Activated T-helper 1 cell treated with anti-CD3 and anti-CD28 coated beads, Interleukin-12 subunit alpha, Interleukin-12 subunit beta, Interleukin-2, Interleukin-4 antibody, amounts not matched to agents 30 ng/mL and 10 ng/mL and 1 ng/mL, durations not matched to agents 14 hours and 24 hours and 36 hours (primary cell): ENCODE measurements at regions not wholly inside any gene's neighbourhood (a gene's known extent, or its start where the extent isn't known, plus 50 kb on each side); places are given as distances from the start of the nearest gene placed in this dataset.

Experiments used
- DNase-seq: peaks from one replicate; pipeline ENCODE4 v3.0.0; 2021; ENCODE audit warnings: low spot score
- H3K27ac Mint-ChIP-seq: one replicate; pipeline ENCODE4 v1.8.0; 2021; ENCODE audit warnings: mild to moderate bottlenecking, mixed read lengths
- H3K27me3 Mint-ChIP-seq: one replicate; pipeline ENCODE4 v1.8.0; 2022; ENCODE audit warnings: mild to moderate bottlenecking, moderate library complexity, mixed read lengths; ENCODE audit not compliant: insufficient read depth
- H3K36me3 Mint-ChIP-seq: one replicate; pipeline ENCODE4 v1.8.0; 2021; ENCODE audit warnings: low read depth, mixed read lengths
- H3K4me1 Mint-ChIP-seq: one replicate; pipeline ENCODE4 v1.8.0; 2021; ENCODE audit warnings: low read depth, mixed read lengths
- H3K4me3 Mint-ChIP-seq: one replicate; pipeline ENCODE4 v1.8.0; 2021; ENCODE audit warnings: mild to moderate bottlenecking, moderate library complexity, mixed read lengths
- H3K9me3 Mint-ChIP-seq: one replicate; pipeline ENCODE4 v1.8.0; 2021; ENCODE audit warnings: mixed read lengths
- intact Hi-C: fragments of 100-400 bp; cut with micrococcal nuclease; formaldehyde crosslinking; loops from one replicate; pipeline ENCODE4 v1.15.1; 2024

DNA sequence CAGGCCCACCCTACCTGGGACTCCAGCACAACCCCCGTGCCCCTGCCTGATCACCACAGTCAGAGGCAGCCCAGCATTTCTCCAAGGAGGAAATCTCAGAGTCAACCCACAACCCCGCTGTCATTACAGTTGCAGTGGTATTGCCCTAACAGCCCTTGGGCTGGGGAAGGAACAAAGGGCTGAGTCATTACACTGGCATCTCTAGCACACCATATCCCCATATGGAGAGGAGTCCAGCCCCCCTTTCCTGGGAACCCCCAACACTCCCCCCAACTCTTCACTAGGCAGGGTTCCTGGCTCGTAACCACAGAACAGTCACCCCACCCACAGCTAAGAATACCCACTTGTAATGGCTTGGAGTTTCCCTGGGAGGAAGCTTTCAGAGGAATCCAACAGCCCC lies 149.4 kb upstream of the OGFRL1 start:
- no peak overlapping the region for H3K27ac Mint-ChIP-seq
- H3K9me3 Mint-ChIP-seq: no peaks in the 10 kb centered on the region
- H3K36me3 Mint-ChIP-seq: no peaks in the 10 kb centered on the region
- H3K4me1 Mint-ChIP-seq: no peaks in the 10 kb centered on the region
- H3K27me3 Mint-ChIP-seq: no peaks in the 10 kb centered on the region
- DNase-seq: no peak
- intact Hi-C loops: no loop called here
- H3K4me3 Mint-ChIP-seq: no peak overlapping the region

DNA sequence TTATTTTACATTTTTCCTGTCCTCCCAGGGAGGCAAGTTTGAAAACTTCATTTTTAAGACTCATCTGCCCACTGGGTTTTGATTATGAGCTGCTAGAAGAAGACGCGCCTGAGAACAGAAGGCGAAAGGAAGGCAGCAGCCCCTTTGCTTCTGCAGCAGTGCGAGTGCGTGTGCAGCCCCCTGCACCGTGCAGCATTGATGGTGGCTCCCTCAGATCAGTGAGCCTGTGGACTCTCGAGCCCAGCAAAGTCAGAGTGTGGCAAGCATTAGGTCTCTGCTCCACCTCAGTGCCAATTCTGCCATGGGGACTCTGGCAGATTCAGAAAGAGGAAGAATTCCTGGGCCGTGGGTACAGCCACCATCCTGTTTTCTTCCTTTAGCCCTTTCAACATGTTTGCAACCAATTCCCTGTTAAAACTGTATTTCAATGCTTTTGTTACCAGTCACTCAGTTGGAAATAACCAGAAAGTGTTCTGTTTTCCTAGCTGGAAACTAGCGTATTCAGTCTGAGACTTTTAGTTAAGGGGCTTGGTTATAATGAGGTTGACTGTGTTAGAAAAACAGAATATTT lies 134.8 kb upstream of the OGFRL1 start:
- peaks cover 2% of the 10 kb centered on the region for H3K27me3 Mint-ChIP-seq
- no peak overlapping the region for H3K4me3 Mint-ChIP-seq
- H3K36me3 Mint-ChIP-seq: no peaks in the 10 kb centered on the region
- H3K4me1 Mint-ChIP-seq: no peaks in the 10 kb centered on the region
- H3K27ac Mint-ChIP-seq: no peak overlapping the region
- DNase-seq: no peak
- intact Hi-C loops: no loop called here
- no peaks in the 10 kb centered on the region for H3K9me3 Mint-ChIP-seq

DNA sequence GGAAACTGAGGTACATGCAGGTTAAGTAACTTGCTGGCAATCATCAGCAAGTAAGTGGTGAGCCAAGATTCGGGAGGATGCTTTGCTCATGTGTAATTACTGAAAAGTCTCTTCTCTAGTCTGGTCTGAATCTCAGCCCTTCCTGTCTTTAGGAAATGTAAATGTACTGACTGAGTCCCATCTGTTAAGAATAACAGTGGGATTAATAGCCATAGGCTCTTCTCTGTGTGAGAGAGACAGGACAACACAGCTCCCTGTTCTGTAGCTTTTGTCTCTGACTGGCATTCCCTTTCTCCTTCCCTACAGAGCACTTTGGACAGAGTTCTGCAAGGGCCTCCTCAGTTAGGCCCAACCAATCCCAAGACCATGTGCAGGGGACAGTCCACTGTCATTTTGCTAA lies 131.3 kb upstream of the OGFRL1 start:
- Mint-ChIP-seq H3K4me3 (no peak overlapping the region), H3K9me3 (no peaks in the 10 kb centered on the region), H3K27me3 (no peaks in the 10 kb centered on the region), H3K27ac (no peak overlapping the region), H3K4me1 (no peaks in the 10 kb centered on the region), H3K36me3 (no peaks in the 10 kb centered on the region)
- intact Hi-C loops: no loop called here
- no peak for DNase-seq

DNA sequence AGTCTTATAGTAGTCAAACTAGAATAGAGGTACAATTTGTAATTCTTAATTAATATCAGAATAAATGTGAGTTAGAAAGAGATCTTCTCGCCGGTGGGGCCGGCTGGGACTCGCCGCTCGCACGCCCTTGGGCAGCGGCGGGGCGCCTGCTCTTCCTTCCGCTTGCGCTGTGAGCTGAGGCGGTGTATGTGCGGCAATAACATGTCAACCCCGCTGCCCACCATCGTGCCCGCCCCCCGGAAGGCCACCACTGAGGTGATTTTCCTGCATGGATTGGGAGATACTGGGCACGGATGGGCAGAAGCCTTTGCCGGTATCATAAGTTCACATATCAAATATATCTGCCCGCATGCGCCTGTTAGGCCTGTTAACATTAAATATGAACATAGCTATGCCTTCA lies 123.7 kb upstream of the OGFRL1 start:
- intact Hi-C loops: no loop called here
- H3K36me3 Mint-ChIP-seq: no peaks in the 10 kb centered on the region
- no peaks in the 10 kb centered on the region for H3K4me1 Mint-ChIP-seq
- peaks cover 2% of the 10 kb centered on the region for H3K27me3 Mint-ChIP-seq
- no peak overlapping the region for H3K27ac Mint-ChIP-seq
- H3K9me3 Mint-ChIP-seq: no peaks in the 10 kb centered on the region
- no peak overlapping the region for H3K4me3 Mint-ChIP-seq
- no peak for DNase-seq

DNA sequence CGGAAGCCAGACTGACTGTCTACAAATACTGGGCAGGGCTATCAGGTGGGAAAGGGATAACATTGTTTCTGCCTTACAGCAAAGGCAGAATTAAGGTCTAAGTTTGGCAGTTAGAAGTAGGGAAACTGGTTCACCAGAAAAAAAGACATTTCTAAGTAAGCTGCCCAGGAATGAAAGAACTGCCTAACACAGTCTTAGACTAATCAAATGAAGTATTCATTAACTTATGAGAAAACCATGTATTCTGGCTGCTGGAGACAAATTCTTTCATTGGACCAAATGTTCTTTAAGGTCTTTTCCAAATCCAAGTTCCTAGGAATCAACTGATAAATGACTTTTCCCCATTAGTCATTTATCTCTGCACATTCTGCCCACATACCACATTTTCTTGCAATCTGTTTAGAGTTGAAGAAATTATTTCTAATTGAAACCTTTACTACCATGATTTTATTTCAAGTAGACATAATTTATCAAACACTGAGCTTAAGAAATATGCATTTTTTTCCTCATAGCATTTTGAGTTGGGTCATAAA lies 120.3 kb upstream of the OGFRL1 start:
- intact Hi-C loops: no loop called here
- H3K36me3 Mint-ChIP-seq: no peaks in the 10 kb centered on the region

DNA sequence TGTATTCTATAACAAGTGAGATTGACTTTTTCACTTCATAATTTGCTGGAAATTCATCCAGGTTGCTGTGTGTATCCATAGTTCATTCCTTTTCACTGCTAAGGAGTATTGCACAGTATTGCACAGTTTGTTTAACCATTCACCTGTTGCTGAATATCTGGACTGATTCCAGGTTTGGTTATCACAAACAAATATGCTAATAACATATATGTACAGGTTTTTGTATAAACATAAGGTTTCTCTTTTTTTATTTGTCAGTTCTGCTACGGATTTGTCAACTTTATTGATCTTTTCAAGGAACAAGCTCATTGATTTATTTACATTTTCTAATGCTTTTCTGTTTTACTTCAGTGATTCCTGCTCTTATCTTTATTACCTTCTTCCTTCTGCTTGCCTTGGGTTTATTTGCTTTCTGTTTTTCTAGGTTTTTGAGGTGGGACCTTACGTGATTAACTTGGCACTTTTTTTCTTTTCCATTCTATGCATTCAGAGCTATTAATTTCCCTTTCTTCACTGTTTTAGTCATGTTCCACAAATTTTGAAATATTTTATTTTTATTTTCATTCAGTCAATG lies 117.0 kb upstream of the OGFRL1 start:
- Mint-ChIP-seq H3K9me3 (no peaks in the 10 kb centered on the region), H3K4me3 (no peak overlapping the region), H3K27me3 (peaks cover 2% of the 10 kb centered on the region), H3K4me1 (no peaks in the 10 kb centered on the region), H3K27ac (no peak overlapping the region), H3K36me3 (no peaks in the 10 kb centered on the region)
- intact Hi-C loops: no loop called here
- DNase-seq: no peak

More for the DNA sequence above, 120.3 kb upstream of the OGFRL1 start:
- Mint-ChIP-seq H3K9me3 (no peaks in the 10 kb centered on the region), H3K4me3 (no peak overlapping the region), H3K4me1 (no peaks in the 10 kb centered on the region), H3K27me3 (peaks cover 2% of the 10 kb centered on the region), H3K27ac (no peak overlapping the region)
- no peak for DNase-seq

DNA sequence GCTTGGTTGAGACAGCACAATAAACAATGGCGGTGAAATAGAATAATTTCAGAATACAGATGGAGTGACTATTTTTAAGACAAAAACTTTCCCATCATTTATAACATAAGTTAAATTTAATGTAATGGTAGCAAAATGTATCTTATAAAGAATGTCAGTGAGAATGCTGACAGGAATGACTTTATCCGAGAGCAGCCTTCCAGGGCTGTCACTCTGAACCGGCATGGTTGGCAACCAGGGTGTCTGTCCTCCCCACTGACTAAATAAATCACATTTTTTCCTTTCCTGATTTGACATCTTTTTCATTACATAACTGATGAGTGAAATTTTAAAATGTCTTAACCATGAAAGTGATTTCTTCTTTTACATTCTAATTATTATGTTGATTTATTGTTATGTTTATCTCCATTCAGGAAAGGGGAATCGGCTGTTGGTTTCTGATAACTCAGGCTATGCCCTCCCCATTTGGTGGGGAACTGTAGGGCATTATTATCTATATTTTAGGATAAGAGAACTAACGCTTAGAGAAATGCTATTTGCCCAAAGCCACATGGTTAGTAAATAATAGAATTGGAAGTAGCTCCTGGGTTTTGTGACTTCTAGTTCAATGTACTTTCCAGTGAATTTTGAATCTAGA lies 109.2 kb upstream of the OGFRL1 start:
- Mint-ChIP-seq H3K36me3 (no peaks in the 10 kb centered on the region), H3K27me3 (peaks cover 4% of the 10 kb centered on the region), H3K4me1 (no peaks in the 10 kb centered on the region), H3K4me3 (no peak overlapping the region), H3K27ac (no peak overlapping the region), H3K9me3 (no peaks in the 10 kb centered on the region)
- intact Hi-C loops: no loop called here
- DNase-seq: no peak

DNA sequence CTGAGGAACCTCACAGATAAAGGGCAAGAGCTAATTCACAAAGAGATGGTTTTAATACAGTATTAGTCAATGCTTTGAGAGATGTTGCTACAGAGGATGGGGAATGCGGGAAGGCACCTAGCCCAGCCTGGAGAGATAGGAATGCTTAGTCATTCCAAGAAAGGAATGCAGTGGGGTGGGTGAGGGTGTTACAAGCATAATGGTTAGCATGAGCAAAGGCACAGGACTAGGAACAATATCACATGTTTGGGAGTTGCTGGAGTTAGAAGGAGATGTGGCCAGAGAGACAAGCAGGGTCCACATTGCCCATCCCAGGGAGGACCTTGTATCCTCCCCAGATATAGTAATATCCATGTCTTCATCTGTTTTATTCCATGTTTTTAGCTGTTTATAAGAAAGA lies 107.0 kb upstream of the OGFRL1 start:
- Mint-ChIP-seq H3K27ac (no peak overlapping the region), H3K9me3 (no peaks in the 10 kb centered on the region), H3K36me3 (no peaks in the 10 kb centered on the region), H3K27me3 (peaks cover 10% of the 10 kb centered on the region), H3K4me1 (no peaks in the 10 kb centered on the region), H3K4me3 (no peak overlapping the region)
- no peak for DNase-seq
- intact Hi-C loops: no loop called here

DNA sequence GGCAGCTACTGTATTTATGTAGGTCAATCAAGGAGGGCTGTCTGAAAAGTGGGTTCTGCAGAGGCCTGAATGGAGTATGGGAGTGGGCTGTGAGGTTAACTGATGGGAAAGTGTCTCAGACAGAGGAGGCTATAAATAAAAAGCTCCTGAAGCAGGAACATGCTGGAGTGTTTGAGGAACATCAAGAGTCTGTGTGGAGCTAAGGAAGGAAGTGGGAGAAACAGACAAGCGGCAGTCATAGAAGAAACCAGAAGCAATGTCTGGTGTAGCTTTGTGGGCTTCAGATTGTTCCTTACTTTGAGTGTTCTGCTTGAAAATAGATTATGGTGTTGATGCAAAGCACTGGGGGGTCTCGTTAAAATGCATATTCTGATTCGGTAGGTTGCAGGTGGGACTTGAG lies 101.5 kb upstream of the OGFRL1 start:
- Mint-ChIP-seq H3K27ac (no peak overlapping the region), H3K27me3 (peaks cover 9% of the 10 kb centered on the region)

DNA sequence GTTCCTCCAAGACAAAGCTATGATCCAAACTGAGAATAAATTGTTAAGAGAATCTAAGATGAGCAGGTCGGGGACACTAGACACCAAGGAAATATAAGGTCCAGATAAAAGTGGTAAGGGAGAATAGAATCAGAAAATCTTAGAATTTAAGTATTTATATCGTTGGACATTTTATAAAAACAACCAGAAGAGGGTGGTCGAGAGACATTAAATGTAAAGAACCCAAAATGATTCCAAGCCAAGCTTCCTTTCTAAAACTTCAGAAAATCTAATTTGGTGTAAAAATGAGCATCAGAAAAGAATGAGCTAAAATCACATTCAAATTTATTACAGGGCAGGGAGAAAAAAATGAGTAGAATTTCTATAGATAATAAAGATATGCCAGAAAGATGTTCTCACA lies 97.8 kb upstream of the OGFRL1 start:
- H3K36me3 Mint-ChIP-seq: no peaks in the 10 kb centered on the region
- H3K27me3 Mint-ChIP-seq: peaks cover 4% of the 10 kb centered on the region
- H3K9me3 Mint-ChIP-seq: no peaks in the 10 kb centered on the region
- no peak for DNase-seq
- no peaks in the 10 kb centered on the region for H3K4me1 Mint-ChIP-seq
- H3K4me3 Mint-ChIP-seq: no peak overlapping the region
- intact Hi-C loops: loop anchor here (1.0 kb wide), 1 partner anchor 158 kb away; no protein-coding TSS in a partner anchor
- H3K27ac Mint-ChIP-seq: no peak overlapping the region

More for the DNA sequence above, 101.5 kb upstream of the OGFRL1 start:
- intact Hi-C loops: no loop called here
- no peak for DNase-seq
- H3K4me3 Mint-ChIP-seq: no peak overlapping the region
- no peaks in the 10 kb centered on the region for H3K36me3 Mint-ChIP-seq
- no peaks in the 10 kb centered on the region for H3K4me1 Mint-ChIP-seq
- H3K9me3 Mint-ChIP-seq: no peaks in the 10 kb centered on the region

DNA sequence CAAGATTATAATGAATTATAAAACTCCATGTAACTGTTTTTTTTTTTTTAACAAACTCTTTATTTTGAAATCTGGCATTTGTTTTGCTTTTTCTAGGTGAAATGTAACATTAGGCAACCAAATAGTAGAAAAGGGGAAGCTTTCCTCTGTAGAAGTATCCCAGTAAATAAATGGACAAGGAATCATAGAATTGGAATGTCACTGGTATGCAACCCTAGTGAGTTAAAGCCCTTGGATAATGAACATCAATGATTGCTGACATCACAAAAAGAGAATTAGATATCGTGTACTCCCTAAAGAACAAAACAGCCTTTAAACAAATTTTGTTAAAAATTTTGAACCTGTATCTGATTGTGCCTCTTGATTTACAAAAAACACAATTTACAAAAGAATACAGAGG lies 93.9 kb upstream of the OGFRL1 start:
- H3K4me1 Mint-ChIP-seq: no peaks in the 10 kb centered on the region
- no peak overlapping the region for H3K27ac Mint-ChIP-seq
- no peaks in the 10 kb centered on the region for H3K9me3 Mint-ChIP-seq
- no peak overlapping the region for H3K4me3 Mint-ChIP-seq
- peaks cover 2% of the 10 kb centered on the region for H3K27me3 Mint-ChIP-seq
- H3K36me3 Mint-ChIP-seq: no peaks in the 10 kb centered on the region
- intact Hi-C loops: no loop called here
- DNase-seq: no peak

DNA sequence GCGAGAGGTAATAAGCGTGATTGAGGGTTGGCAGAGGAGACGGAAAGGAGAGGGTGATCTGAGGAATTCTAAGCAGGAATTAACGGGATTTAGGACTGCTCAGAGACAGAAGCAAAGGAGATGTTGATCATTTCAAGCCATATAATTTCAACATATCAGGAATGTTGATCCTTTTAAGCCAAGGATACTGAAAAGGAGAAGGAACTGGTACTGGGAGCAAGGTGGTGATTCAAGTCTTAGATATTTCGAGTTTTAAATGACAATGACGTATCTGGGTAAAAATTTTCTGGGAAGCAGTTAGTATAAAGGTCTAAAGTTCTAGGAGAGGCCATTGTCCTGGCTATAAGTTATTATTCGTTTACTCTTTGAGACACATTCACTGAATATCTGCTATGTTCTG lies 91.3 kb upstream of the OGFRL1 start:
- no peak overlapping the region for H3K27ac Mint-ChIP-seq
- no peak overlapping the region for H3K4me3 Mint-ChIP-seq
- no peaks in the 10 kb centered on the region for H3K36me3 Mint-ChIP-seq
- intact Hi-C loops: no loop called here
- H3K4me1 Mint-ChIP-seq: no peaks in the 10 kb centered on the region
- no peaks in the 10 kb centered on the region for H3K27me3 Mint-ChIP-seq
- no peaks in the 10 kb centered on the region for H3K9me3 Mint-ChIP-seq
- no peak for DNase-seq

DNA sequence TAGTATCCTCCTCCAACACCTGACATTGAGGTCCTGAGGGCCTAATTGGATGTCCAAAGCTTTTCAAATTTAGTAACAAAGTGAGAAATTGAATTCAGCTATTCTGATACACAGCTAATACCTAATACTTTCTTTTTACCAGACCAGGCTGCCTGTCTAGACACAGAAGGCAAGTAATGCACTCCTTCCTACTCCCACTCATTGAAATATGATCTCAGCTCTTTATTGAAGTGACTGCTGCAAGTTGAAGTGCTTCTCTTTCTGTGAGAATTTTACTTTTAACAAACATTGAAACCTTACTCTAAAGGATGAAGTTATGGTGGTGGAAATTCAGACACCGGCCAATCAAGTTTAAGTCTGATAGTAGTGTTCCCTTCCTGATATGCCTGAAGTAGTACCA lies 90.8 kb upstream of the OGFRL1 start:
- no peaks in the 10 kb centered on the region for H3K9me3 Mint-ChIP-seq
- no peaks in the 10 kb centered on the region for H3K36me3 Mint-ChIP-seq
- H3K4me1 Mint-ChIP-seq: no peaks in the 10 kb centered on the region
- H3K27ac Mint-ChIP-seq: no peak overlapping the region
- no peak for DNase-seq
- H3K4me3 Mint-ChIP-seq: no peak overlapping the region
- no peaks in the 10 kb centered on the region for H3K27me3 Mint-ChIP-seq
- intact Hi-C loops: no loop called here
